ENCODE measurements at regions not wholly inside any gene's neighbourhood (a gene's known extent, or its start where the extent isn't known, plus 50 kb on each side); places are given as distances from the start of the nearest gene placed in this dataset.
A peak's percentile ranks its signal among the peaks of the same experiment; 100 is the strongest.

DNA sequence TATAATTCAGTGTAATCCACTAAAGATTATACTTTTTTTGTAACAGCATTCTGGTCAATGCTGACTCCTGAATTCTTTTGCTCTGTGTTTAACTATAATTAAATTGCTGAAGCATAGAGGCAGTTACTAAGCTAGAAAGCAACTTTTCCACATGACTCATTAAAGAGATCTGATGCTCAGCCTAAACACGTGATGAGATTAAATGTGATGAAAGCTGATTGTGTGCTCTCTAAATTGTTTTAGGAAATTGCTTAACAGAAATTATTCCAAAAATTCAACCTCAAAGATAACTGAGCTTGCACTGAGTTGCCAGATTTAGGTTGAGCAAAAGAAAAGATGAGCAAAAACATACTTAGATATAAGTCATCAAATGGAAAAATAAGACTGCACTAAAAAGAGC is 1033.6 kb downstream of the FAM181B start:
- DNase-seq, result no peak

DNA sequence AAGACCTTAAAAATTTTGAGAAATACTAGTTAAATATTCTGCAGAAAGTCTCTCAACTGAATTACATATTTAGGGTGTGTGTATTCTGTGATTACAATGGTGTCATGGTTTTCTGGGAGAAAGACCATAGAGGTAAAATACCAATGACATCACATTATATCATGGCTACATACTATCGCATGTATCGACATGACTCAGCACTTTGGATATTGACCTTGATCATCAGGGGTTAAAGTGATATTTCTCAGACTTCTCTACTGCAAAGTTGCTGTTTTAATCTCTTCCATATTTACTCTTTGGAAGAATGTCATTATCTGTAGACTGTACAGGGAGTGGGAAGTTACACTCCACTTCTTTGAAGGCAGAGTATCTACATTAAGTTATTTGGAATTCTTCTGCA is 1046.6 kb downstream of the FAM181B start:
- no peak for DNase-seq

DNA sequence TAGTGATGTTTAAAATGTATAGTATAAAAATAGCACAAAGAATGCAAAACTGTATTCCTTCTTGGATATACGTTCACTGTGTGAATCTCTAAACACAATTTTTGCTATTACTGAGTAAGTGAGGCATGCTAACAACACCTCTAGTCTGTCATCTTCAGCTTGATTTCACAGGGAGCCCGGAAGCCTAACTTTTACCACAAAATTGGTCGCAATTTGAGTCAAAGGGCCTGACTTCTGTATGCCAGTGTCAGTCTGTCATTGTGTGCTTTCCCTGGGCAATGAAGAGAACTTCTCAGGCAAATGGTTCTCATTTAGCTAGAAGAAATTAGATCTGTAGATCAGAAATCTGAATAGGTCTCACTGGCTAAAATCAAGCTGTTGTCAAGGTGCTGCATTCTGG is 1059.5 kb downstream of the FAM181B start:
- no peak for DNase-seq

DNA sequence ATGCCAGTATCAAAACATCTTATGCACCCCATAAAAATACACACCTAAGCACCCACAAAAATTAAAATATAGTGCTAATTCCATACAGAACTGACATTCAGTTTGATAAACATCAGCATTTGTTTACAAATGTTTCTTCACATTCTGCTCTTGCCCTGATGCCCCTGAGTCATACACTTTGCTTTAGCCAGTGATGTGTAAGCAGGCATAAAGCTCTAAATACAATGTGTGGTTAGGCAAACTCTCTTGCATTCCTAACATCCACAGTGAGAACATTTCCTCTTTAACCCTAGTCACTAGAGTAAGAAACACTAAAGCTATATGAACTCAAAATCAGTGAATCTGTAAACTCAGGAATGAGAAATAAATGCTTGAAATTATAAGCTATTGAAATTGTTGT is 1060.7 kb downstream of the FAM181B start:
- DNase-seq, result peak; percentile 73

DNA sequence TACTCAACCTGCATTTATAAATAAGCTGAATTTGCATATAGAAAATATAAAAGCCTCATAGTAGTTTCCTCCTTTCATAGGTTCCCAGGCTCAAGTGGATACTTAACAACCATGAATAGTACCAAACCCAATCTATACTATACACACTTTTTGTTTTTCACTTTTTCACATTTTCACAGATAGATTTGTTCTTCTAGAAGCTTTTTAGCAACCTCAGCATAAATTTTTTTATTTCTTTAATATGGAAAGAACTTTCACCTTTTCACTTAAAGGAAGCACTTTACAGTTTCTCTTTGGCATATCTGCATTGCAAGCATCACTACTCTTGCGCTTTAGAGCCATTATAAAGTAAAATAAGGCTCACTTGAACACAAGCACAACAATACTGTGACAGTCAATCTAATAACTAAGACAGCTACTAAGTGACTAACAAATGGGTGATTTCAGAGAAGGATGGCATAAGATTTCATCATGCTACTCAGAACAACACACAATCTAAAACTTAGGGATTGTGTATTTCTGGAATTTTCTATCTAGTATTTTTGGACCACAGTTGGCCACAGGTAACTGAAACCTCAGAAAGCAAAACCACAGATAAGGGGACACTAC is 1063.6 kb downstream of the FAM181B start:
- no peak for DNase-seq

DNA sequence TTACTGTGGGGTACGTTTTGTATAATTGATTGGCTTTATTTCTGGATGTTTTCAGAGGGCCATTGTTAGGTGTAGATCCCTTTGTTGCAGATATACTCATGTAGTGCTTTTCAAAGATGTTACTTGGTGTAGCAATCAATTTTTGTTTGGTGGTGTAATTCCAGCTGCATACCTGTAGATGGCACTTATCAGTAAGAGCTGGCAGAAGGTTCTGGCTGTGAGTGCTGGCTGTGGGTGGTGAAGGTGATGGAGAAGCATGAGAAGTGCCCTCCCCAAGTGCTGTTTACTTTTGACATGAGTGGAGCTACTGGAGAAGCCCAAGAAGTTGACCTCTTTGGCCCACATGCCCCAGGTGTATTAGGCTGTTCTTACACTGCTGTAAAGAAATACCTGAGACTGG is 1074.9 kb downstream of the FAM181B start:
- peak; percentile 89 for DNase-seq

DNA sequence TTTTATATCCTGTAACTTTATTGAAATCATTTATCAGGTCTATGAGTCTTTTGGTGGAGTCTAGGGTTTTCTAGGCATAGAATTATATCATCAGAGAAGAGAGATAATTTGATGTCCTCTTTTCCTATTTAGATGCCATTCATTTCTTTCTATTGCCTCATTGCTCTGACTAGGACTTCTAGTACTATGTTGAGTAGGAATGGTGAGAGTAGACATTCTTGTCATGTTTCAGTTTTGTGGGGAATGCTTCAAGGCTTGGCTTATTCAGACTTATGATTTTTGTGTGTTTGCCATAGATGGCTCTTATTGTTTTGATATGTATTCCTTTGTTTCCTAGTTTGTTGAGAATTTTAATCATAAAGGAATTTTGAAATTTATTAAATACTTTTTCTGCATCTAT is 1078.3 kb downstream of the FAM181B start:
- no peak for DNase-seq

DNA sequence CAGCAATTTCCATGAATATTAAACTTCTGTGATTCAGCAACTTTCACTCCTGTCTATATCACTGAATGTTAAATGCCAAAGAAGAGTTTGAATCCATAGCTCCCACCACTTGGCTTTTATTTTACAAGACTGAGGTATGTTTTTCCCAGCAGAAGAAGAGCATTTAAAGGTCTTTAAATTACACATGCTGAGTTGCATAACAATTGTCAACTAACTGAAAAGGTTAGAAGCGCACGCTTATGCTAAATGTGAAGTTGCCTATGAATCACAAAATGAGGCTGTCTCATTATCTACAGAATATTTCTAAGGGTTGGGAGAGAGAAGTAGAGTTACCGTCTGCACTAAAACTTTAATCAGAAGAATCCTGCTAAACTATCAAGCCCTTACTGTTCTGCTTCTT is 1086.3 kb downstream of the FAM181B start:
- DNase-seq, result peak; percentile 70

DNA sequence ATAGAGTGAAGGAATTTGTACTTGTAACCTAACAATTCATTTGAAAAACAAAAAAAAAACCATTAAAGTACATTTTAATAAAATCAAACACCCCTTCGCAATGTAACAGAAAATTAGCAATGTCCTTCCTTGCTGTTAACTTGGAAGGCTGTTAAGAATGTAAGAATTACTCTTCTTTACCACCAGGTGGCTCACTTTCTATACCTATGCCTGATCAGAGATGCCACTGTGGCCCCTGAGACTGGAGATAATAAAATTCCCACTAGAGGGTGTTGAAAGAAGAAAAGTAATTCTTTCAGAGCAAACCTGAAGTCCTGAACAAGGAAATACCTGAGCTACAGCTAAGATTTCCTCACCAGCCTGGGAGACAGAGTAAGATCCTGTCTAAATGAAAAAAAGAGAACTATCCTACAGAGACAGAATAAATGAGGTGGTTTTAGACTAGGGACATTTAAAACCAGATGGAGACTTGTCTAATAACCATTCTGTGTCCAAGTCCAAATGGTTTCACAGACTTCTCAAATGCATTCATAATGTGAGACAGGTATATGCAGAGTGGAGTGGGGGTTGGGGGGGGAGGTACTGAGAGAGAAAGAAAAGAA is 1089.3 kb downstream of the FAM181B start:
- DNase-seq, result peak; percentile 96

DNA sequence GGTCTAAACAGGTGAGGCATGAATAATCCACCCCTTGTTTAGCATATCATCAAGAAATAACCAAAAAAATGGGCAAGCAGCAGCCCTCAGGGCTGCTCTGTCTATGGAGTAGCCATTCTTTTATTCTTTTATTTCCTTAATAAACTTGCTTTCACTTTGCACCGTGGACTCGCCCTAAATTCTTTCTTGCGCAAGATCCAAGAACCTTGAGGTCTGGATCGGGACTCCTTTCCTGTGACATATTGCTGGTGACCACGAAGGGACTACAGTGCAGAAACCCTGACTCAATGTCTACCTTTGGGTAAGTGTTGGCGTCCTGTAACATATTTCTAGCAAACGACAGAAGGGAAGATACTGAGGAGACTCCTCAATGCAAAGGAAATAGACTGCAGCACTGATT is 1099.2 kb downstream of the FAM181B start:
- DNase-seq, result no peak

DNA sequence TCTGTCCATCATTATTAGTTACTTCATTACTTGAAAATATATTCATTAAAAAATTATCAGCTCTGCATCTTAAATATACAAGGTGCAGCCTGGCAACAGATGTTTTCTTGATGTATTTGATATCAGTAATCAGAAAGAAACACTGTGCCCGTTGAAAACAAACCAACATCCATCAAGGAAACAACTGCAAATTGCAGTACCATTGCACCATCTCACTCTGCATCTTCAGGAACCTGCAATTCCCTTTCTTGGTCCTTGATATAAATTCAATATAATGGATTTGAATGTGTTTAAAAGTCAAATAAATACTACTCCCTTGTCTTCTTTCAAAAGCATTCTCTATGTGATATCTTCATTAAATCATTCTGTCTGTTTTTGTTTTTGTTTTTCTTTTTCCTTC is 1131.2 kb downstream of the FAM181B start:
- no peak for DNase-seq

DNA sequence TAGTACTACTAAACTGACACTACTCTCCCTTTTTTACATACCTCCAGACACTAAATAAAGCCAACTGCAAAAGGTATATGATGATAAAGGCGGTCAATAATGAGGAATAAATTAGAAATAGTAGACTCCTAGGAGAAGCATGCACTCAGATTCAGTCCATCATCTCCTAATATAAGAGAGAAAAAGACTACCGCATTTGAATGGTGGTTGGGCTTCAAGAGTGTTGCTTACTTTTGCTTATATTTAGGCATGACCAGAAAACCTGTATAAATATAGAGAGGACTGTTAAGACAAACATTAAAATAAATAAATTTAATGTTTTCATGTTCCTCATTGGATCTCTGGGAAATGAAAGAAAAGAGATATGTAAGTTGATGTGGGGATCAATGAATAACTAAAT is 1137.0 kb downstream of the FAM181B start:
- DNase-seq, result peak; percentile 94

DNA sequence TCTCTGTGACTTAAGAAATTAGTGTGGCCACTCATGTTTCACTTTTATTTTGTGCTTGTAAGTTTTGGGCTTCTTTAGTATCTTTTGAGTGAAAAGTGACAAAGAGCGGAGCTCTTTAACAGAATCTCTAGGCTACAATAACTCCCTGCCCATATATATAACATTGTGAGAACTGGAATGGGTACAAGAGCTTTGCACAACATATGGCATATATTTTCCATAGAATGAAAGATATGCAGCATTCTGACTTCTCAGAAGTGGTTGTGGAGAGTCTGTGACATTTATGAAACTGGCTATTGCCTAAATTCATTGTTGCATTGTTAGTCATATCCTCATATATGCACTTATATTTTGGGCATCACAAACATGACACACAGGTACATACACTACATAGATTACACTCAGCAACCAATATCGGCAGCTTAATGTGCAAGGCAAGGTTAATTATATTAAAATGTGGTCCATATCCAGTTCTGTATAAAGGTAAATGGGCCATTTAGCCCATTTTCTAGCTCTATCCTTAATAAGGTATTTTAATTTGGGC is 1148.2 kb downstream of the FAM181B start:
- DNase-seq, result no peak

DNA sequence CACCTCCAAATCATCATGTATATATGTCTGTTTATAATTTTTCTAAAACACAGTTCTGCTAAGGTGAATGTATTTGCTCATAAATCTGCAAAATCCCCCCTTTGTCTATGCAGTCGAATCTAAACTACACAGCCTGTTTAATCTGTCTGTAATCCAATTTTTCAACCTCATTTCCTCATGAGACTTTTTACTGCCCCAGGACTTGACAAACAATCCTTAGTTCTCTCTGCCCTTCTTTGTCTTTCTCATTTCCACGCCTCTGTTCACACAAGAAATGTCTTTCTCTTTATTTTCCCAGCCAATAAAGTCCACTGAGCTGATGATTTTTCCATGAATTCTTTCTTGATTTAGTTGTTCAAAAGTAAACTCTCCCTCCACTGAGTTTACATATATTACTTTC is 1154.3 kb downstream of the FAM181B start:
- peak; percentile 31 for DNase-seq

DNA sequence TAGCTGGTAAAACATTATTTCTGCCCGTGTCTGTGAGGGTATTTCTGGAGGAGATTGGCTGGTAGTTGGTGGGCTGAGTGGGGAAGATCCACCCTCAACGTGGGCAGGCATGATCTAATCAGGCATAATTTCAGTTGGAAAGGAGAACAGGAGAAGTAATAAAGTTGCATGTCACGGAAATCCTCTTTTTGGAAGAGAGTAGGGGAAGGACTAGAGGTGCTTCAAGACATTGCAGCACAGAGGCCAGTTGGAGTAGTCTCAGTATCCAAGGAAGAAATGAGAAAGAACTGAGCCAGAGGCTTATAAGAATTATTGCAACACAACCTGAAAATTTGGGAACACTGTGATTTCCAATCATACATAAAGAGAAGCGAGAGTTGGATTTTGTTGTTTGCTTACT is 1155.1 kb downstream of the FAM181B start:
- DNase-seq, result no peak

DNA sequence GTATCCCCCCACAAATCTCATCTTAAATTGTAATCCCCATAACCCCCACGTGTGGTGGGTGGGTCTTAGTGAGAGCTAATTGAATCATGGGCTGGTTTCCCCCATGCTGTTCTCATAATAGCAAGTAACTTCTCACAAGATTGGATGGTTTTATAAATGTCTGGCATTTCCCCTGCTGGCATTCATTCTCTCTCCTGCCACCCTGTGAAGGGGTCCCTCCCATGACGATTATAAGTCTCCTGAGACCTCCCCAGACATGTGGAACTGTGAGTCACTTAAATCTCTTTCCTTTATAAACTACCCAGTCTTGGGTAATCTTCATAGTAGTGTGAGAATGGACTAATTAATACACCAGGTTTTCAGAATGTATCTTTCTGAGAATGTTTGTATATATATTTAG is 1159.4 kb downstream of the FAM181B start:
- no peak for DNase-seq

DNA sequence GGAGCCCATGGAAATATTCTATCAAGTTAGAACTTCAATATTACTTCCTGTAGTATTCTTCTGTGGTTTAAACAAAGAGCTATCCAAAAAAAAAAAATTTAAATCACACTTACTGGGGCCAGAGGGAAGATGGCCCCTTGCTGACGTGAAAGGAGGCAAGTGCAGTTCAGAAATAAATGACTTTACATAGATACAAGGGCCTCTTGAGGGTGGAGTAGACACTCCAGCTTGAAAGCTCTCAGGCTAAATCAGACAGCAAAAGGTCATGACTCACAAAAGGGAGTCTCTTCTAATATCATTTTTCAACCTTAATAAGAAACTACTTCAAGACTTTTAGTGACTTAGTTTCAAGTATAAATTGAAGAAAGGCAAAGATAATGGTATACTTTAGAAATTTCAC is 1160.3 kb downstream of the FAM181B start:
- DNase-seq, result peak; percentile 95

DNA sequence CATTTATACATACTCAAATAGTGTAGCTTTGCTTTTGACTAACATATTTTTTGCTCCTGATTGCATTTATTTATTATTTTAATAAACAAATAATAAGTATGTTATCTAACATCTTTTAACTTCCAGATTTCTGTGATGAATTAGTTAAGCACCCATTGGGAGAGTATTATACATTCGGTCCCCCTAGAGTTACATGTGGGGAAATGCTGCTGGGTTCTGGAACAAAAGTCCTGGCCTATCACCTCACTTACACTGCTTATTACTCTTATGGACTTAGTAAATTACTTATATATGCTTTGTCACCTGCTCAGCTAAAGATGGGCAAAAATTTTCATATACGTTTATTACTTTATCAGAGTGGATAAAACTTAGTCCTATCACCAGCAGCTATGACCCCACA is 1163.0 kb downstream of the FAM181B start:
- peak; percentile 40 for DNase-seq

DNA sequence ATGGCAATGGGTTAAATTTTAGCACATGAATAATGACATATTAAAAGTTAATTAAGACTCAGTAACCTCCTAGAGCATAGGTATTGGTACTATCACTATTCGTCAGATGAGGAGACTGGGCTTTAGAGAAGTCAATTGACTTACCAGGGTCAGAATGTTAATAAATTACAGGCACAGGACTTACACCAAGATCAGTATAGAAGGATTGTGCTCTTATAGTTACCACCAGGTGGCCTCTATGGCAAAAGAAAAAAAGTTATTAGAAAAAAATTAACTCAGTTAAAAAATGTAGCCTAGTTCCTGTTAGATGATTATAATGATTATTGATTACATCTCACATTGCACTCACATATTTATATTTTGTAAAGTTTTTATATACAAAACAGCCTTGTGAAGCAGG is 1163.7 kb downstream of the FAM181B start:
- peak; percentile 60 for DNase-seq

DNA sequence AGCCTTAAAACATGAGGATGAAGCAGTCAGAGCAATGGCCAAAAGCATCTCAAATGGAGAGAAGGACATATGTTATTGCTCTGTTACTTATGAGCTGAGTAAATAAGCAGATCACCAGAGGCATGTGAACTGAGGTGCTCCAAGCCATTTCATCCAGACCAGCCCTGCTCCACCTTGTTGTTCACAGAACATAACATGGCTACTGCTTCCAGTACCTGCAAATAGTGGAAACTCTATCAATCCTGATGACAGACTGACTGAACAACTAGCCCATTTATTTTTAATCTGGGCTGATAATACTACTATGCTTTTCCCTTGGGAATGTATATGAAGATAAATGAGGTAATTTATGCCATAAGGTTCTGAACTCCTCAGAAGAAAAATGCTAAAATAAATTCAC is 1164.7 kb downstream of the FAM181B start:
- peak; percentile 17 for DNase-seq

DNA sequence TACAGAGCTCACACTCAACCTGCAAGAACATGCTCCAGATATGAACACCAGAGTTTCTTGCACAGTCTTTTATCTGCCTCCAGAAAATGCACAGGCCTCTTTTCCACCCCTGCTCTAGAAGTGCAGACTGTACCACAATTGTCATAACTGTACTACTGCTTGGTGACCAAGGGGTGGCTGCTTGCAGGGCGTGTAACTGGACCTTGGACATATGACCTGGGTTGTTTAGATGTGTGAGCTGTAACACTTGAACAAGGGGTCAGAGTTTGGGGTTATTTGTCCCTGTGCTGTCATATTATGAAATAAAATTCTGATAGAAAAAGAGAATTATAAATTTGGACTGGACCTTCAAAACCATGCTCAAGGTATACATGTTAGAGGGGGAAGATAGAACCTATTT is 1185.5 kb downstream of the FAM181B start:
- no peak for DNase-seq

DNA sequence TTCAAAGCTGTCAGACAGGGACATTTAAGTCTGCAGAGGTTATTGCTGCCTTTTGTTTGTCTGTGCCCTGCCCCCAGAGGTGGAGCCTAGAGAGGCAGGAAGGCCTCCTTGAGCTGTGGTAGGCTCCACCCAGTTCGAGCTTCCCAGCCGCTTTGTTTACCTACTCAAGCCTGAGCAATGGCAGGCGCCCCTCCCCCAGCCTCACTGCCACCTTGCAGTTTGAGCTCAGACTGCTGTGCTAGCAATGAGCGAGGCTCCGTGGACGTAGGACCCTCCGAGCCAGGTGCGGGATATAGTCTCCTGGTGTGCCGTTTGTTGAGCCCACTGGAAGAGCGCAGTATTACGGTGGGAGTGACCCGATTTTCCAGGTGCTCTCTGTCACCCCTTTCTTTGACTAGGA is 1193.9 kb downstream of the FAM181B start:
- DNase-seq, result peak; percentile 74

DNA sequence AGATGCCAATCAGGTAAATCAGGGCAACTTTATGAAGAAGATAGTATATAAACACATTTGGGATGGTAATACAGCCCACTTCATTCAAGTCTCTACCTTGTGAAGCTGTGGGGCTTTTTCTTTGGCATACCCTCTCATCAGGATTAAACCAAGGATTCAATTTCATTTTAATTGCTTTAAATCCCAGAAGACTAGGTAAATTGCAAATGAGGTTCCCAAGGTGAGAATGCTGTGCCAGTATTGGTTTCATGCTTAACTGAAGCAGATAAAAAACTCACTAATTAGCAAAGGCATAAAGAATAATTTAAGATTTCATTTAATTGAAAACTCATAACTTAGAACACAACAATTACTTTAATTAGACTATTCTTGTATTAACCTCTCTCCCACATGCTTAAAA is 1218.1 kb downstream of the FAM181B start:
- DNase-seq, result no peak

DNA sequence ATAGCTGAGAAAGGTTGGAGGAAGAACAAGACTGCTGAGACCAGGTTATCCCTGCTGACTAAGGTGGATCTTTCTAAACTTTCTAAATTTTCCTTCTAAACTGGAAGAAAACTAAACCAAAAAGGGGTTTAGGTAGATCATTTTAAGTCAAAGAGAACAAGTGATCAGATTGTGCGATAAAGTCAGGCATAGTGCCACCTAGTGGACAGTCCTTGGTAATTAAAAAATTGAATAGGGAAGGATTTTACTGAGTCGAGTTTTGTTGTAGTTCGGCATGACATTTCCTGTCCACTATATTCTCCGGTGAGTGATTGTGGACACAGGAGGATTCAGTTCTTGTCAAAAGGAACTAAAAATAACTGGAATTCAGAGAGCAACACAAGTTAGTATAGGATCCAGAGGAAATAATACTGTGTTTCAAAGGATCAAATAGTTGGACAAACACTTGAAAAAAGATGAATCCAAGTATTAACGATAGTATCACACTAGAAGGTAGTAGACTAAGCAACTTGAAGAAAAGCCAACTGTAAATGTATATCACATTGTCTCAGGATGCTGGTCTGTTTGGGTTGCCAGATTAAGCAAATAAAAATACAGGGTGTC is 1236.4 kb downstream of the FAM181B start:
- peak; percentile 88 for DNase-seq

DNA sequence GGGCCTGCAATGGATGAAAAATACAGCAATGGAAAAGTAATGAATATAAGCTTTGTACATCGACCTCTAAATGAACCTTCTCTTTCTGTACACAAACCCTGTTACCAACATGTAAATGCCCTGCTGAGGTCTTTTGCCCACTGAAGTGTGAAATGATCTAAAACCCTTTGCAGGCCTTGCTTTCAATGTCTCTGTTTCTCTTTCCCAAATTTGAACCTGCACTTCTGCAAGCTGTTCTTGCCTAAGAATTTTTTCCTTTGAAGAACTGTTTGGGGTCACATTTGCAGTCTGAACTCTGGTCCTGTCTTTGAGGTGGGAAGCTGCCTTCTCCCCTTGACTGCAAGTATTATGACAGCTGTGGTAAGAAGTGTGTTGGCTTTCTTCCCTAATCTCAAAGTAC is 1237.1 kb downstream of the FAM181B start:
- no peak for DNase-seq

Measured in DMS53 (cell line).